ENCODE measurements at regions not wholly inside any gene's neighbourhood (a gene's known extent, or its start where the extent isn't known, plus 50 kb on each side); places are given as distances from the start of the nearest gene placed in this dataset.

GRCh38 chr10:70998086-70998485 lies 109.7 kb upstream of the PCBD1 start:
- TF ChIP-seq CTCF (IDR thresholded peaks at IDR 0.05; ENCODE audit: borderline replicate concordance, extremely low read depth, low read length, poor library complexity, severe bottlenecking) (no peak), EZH2 (IDR thresholded peaks at IDR 0.05; ENCODE audit: borderline replicate concordance, low read depth, low read length, severe bottlenecking) (no peak)
